K562 (cell line): ENCODE measurements at regions not wholly inside any gene's neighbourhood (a gene's known extent, or its start where the extent isn't known, plus 50 kb on each side); places are given as distances from the start of the nearest gene placed in this dataset.

ENCODE experiments used
- ATAC-seq: fragments of 200-7000 bp; cut with Tn5 transposase; 3 replicates; pipeline ENCODE4 v1.9.1; 2020; ENCODE audit warnings: moderate library complexity
- BruUV-seq: library from RNA; stranded (reverse); fragments of 400-500 nt; replicated peaks from 2 replicates; lab custom pipeline; 2021; lab: Mats Ljungman, UMichigan
- CTCF ChIA-PET: fragments of 300-600 bp; formaldehyde crosslinking; extraction: SDS; loops from one replicate; lab custom pipeline; 2021; ENCODE audit warnings: low intra/inter-chr PET ratio; lab: Yijun Ruan, JAX
- POLR2A ChIA-PET: fragments of 300-600, 350-650 bp; sonication (Branson Sonifier 250); formaldehyde crosslinking; extraction: SDS; loops from one replicate; lab custom pipeline; 2021; ENCODE audit warnings: antibody characterized with exemption, inconsistent platforms; lab: Yijun Ruan, JAX
- DNase-seq, 4 experiments: peaks; one replicate each; pipeline versions ENCODE4 v3.0.0 to v3.0.0-alpha.2; 2011 to 2018; ENCODE audit warnings: low spot score in 3 of 4, mixed read lengths in 3 of 4; ENCODE audit errors: extremely low read depth in 1 of 4
- FAIRE-seq: peaks from 2 replicates; lab custom pipeline; 2011; peaks lifted over from hg19 to GRCh38; lab: Jason Lieb, UNC
- H2AFZ ChIP-seq: 2 replicates; pipeline ENCODE4 v1.6.0; 2011; ENCODE audit warnings: low read depth, low read length, control low read depth, inconsistent platforms
- H3K27ac ChIP-seq: fragments of 200-600 bp; 3 replicates; pipeline ENCODE4 v1.8.0; 2011; ENCODE audit warnings: low read depth, mild to moderate bottlenecking, control low read depth, inconsistent platforms, low read length, moderate library complexity, mixed read lengths; ENCODE audit errors: extremely low read depth
- H3K27me3 ChIP-seq, 2 experiments: fragments of 300-600 bp in 1 of 2; 2 replicates in 1 of 2; 3 replicates in 1 of 2; pipeline versions ENCODE4 v1.6.0 to v1.8.0; 2011; ENCODE audit warnings: inconsistent platforms in 2 of 2, low read length in 2 of 2, mild to moderate bottlenecking in 1 of 2, mixed read lengths in 1 of 2, moderate library complexity in 1 of 2; ENCODE audit not compliant: control insufficient read depth in 2 of 2, insufficient read depth in 2 of 2
- H3K36me3 ChIP-seq: fragments of 300-600 bp; 3 replicates; pipeline ENCODE4 v1.8.0; 2011; ENCODE audit warnings: mild to moderate bottlenecking, low read length, inconsistent platforms; ENCODE audit not compliant: control insufficient read depth, insufficient read depth
- H3K4me1 ChIP-seq, 2 experiments: fragments of 200-600 bp in 1 of 2; replicated peaks in 1 of 2; 2 replicates in 1 of 2; 3 replicates in 1 of 2; pipeline versions ENCODE4 v1.5.1 to v1.8.0; 2011; ENCODE audit warnings: inconsistent platforms in 2 of 2, low read length in 2 of 2, mild to moderate bottlenecking in 1 of 2, mixed read lengths in 1 of 2, moderate library complexity in 1 of 2; ENCODE audit not compliant: control insufficient read depth in 2 of 2, insufficient read depth in 2 of 2
- H3K4me2 ChIP-seq: 2 replicates; pipeline ENCODE4 v1.6.1; 2011; ENCODE audit warnings: low read length, control low read depth, inconsistent platforms, mixed read lengths; ENCODE audit not compliant: insufficient read depth
- H3K4me3 ChIP-seq: fragments of 200-600 bp; sonication (generic), shearing (Covaris generic); 2 replicates; pipeline ENCODE4 v1.5.1; 2016; ENCODE audit warnings: control low read depth, inconsistent platforms
- H3K79me2 ChIP-seq: fragments of 200-600 bp; 3 replicates; pipeline ENCODE4 v1.8.0; 2011; ENCODE audit warnings: low read length, inconsistent platforms; ENCODE audit not compliant: control insufficient read depth, insufficient read depth
- H3K9ac ChIP-seq, 2 experiments: 2 replicates each; pipeline versions ENCODE4 v1.6.0 to v1.6.1; 2011; ENCODE audit warnings: low read depth in 2 of 2, low read length in 2 of 2, control low read depth in 1 of 2, inconsistent platforms in 1 of 2, mild to moderate bottlenecking in 1 of 2, mixed read lengths in 1 of 2; ENCODE audit not compliant: insufficient read depth in 1 of 2
- H3K9me1 ChIP-seq: one replicate; pipeline ENCODE4 v1.6.0; 2011; ENCODE audit warnings: inconsistent platforms, mild to moderate bottlenecking, low read length, moderate library complexity; ENCODE audit not compliant: control insufficient read depth, insufficient read depth
- H3K9me3 ChIP-seq: replicated peaks from 2 replicates; pipeline ENCODE4 v1.5.1; 2011; ENCODE audit warnings: low read depth, low read length, inconsistent platforms; ENCODE audit not compliant: control insufficient read depth, insufficient read depth
- H4K20me1 ChIP-seq: replicated peaks from 2 replicates; pipeline ENCODE4 v1.6.1; 2011; ENCODE audit warnings: low read length, inconsistent platforms, mixed read lengths; ENCODE audit not compliant: control insufficient read depth, insufficient read depth
- BRD4 ChIP-seq: fragments of 200-600 bp; sonication (generic); IDR thresholded peaks from 2 replicates; pipeline ENCODE4 v1.6.1; 2017; ENCODE audit warnings: inconsistent platforms
- CAMTA2 ChIP-seq: fragments of 250-450 bp; sonication (Bioruptor Pico); conservative IDR thresholded peaks from 2 replicates; pipeline ENCODE4 v1.5.1; 2022
- ETV1 ChIP-seq: fragments of 450-650 bp; conservative IDR thresholded peaks from 2 replicates; pipeline ENCODE4 v1.6.1; 2016; ENCODE audit warnings: missing genetic modification characterization, control low read depth, low read depth, missing compliant biosample characterization
- HDAC1 ChIP-seq, 2 experiments: fragments of 450-650 bp; IDR thresholded peaks; 2 replicates each; pipeline ENCODE4 v1.6.1; 2016 to 2017; ENCODE audit warnings: inconsistent platforms in 1 of 2, mild to moderate bottlenecking in 1 of 2, moderate library complexity in 1 of 2
- LEF1 ChIP-seq: fragments of 450-650 bp; IDR thresholded peaks from 2 replicates; pipeline ENCODE4 v1.6.1; 2016; ENCODE audit warnings: mild to moderate bottlenecking
- NBN ChIP-seq: fragments of 450-650 bp; IDR thresholded peaks from 2 replicates; pipeline ENCODE4 v1.6.1; 2016; ENCODE audit warnings: low read depth, mild to moderate bottlenecking
- NEUROD1 ChIP-seq: fragments of 150-350 bp; IDR thresholded peaks from 2 replicates; pipeline ENCODE4 v1.6.1; 2014; ENCODE audit warnings: borderline replicate concordance, low read length, low read depth; ENCODE audit not compliant: partially characterized antibody
- SMAD1 ChIP-seq: fragments of 150-350 bp; IDR thresholded peaks from 2 replicates; pipeline ENCODE4 v1.6.1; 2014; ENCODE audit warnings: low read length, low read depth; ENCODE audit not compliant: partially characterized antibody
- SMARCA5 ChIP-seq: fragments of 450-650 bp; IDR thresholded peaks from 2 replicates; pipeline ENCODE4 v1.6.1; 2016
- YBX1 ChIP-seq: fragments of 450-650 bp; IDR thresholded peaks from 2 replicates; pipeline ENCODE4 v1.7.1; 2016; ENCODE audit warnings: mild to moderate bottlenecking
- ZNF140 ChIP-seq: fragments of 250-450 bp; sonication (Bioruptor Pico); IDR thresholded peaks from 2 replicates; pipeline ENCODE4 v1.8.0; 2021; ENCODE audit warnings: moderate library complexity, mild to moderate bottlenecking, inconsistent platforms
- ZNF282 ChIP-seq: sonication (generic); formaldehyde crosslinking; IDR thresholded peaks from 2 replicates; pipeline ENCODE4 v1.8.1; 2023; ENCODE audit warnings: missing genetic modification reagents
- ZNF707 ChIP-seq: fragments of 250-450 bp; sonication (Bioruptor Pico); conservative IDR thresholded peaks from 2 replicates; pipeline ENCODE4 v1.8.0; 2022; ENCODE audit warnings: inconsistent platforms, mild to moderate bottlenecking, moderate library complexity
- ZNF785 ChIP-seq: fragments of 250-450 bp; sonication (Bioruptor Pico); IDR thresholded peaks from 2 replicates; pipeline ENCODE4 v1.4.0; 2020; ENCODE audit warnings: mild to moderate bottlenecking
- WGBS: fragments of 100-300 bp; shearing (Covaris generic); methylation state at CpG from one replicate; pipeline ENCODE4 v1.1.6; 2016; ENCODE audit warnings: low coverage, mixed read lengths; ENCODE audit not compliant: insufficient coverage; ENCODE audit errors: missing lambda C conversion rate; 5-methylcytosine and 5-hydroxymethylcytosine counted together
- in situ Hi-C: fragments of 300-500 bp; cut with MboI; formaldehyde crosslinking; loops from 4 replicates; pipeline ENCODE4 v1.15.0; 2018; ENCODE audit warnings: inconsistent platforms, mixed read lengths
- intact Hi-C: fragments of 100-400 bp; cut with micrococcal nuclease; formaldehyde crosslinking; loops from 2 replicates; pipeline ENCODE4 v1.14.2; 2022
- TF ChIP-seq, protein P1 (sequence below): fragments of 150-350 bp; conservative IDR thresholded peaks from 2 replicates; pipeline ENCODE4 v1.6.1; 2014; ENCODE audit warnings: low read length
- TF ChIP-seq, protein P2 (sequence below): fragments of 250-450 bp; sonication (Bioruptor Pico); IDR thresholded peaks from 2 replicates; pipeline ENCODE4 v1.8.0; 2021; ENCODE audit warnings: mild to moderate bottlenecking, moderate library complexity
- TF ChIP-seq, protein P3 (sequence below): fragments of 250-450 bp; sonication (Bioruptor Pico); IDR thresholded peaks from 2 replicates; pipeline ENCODE4 v1.8.0; 2021; ENCODE audit warnings: moderate library complexity, mild to moderate bottlenecking, inconsistent platforms
- TF ChIP-seq, protein P4 (sequence below): sonication (generic); formaldehyde crosslinking; IDR thresholded peaks from 2 replicates; pipeline ENCODE4 v1.8.0; 2022; ENCODE audit warnings: missing genetic modification reagents, mild to moderate bottlenecking, borderline replicate concordance

DNA sequence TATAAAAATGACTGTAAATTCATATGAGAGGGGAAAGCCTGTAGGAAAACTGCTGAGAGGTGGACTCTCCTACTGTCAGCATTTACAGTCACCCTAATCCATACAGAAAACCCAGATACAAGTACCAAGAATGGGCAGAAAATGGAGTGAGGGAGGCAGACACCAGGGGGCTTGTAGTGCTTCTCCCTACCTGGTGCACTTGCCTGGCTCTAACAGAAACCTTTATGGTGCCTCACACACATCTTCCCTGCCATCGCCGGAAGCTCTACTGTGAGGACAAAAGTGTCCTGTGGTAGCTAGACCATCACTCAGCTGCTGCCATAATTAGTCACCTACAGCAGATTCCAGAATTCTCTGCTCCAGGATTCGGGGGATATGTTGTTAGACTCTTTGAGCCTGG, 441.3 kb downstream of the TFAP2B start (continued):
- TF ChIP-seq, protein P1, sequence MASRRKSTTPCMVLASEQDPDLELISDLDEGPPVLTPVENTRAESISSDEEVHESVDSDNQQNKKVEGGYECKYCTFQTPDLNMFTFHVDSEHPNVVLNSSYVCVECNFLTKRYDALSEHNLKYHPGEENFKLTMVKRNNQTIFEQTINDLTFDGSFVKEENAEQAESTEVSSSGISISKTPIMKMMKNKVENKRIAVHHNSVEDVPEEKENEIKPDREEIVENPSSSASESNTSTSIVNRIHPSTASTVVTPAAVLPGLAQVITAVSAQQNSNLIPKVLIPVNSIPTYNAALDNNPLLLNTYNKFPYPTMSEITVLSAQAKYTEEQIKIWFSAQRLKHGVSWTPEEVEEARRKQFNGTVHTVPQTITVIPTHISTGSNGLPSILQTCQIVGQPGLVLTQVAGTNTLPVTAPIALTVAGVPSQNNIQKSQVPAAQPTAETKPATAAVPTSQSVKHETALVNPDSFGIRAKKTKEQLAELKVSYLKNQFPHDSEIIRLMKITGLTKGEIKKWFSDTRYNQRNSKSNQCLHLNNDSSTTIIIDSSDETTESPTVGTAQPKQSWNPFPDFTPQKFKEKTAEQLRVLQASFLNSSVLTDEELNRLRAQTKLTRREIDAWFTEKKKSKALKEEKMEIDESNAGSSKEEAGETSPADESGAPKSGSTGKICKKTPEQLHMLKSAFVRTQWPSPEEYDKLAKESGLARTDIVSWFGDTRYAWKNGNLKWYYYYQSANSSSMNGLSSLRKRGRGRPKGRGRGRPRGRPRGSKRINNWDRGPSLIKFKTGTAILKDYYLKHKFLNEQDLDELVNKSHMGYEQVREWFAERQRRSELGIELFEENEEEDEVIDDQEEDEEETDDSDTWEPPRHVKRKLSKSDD = no peak

DNA sequence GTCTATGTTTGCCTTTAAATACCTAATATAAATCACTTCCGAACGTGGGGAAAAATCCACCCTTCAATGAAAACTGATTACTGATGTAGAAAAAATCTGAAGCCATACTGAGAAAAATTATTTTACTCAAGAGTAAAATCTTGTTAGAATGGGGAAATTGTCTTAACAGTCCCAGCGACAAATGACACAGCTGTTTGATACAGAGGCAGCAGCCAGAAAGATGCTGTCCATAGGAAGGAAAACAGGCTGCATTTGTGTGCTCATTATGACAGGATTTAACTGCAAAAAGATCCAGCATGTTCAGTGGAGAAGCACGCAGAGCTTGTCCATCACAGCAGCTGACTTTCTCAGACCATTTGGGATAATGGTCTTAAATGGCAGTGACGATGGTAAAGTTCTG, 443.0 kb downstream of the TFAP2B start:
- CTCF ChIA-PET = no interaction called here
- Histone ChIP-seq H4K20me1 (no peaks in the 10 kb centered on the region), H3K27me3 (no peaks in the 10 kb centered on the region), H3K4me2 (no peak overlapping the region), H3K9ac (no peak overlapping the region), H3K4me3 (no peak overlapping the region), H3K4me1 (no peaks in the 10 kb centered on the region), H2AFZ (no peak overlapping the region), H3K36me3 (no peaks in the 10 kb centered on the region), H3K79me2 (no peaks in the 10 kb centered on the region), H3K9me1 (no peaks in the 10 kb centered on the region), H3K9me3 (no peaks in the 10 kb centered on the region), H3K27ac (no peak overlapping the region)
- DNase-seq (no peak), FAIRE-seq (no peak), ATAC-seq (no peak)
- POLR2A ChIA-PET = no interaction called here
- BruUV-seq = no TSS peak
- in situ Hi-C loops = no loop called here
- 6% methylated on average over 5 of the region's 5 CpGs for WGBS
- intact Hi-C loops = no loop called here
- TF ChIP-seq, protein P2, sequence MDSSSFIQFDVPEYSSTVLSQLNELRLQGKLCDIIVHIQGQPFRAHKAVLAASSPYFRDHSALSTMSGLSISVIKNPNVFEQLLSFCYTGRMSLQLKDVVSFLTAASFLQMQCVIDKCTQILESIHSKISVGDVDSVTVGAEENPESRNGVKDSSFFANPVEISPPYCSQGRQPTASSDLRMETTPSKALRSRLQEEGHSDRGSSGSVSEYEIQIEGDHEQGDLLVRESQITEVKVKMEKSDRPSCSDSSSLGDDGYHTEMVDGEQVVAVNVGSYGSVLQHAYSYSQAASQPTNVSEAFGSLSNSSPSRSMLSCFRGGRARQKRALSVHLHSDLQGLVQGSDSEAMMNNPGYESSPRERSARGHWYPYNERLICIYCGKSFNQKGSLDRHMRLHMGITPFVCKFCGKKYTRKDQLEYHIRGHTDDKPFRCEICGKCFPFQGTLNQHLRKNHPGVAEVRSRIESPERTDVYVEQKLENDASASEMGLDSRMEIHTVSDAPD (CRISPR knock-in tag) = no peak
- TF ChIP-seq SMAD1 (no peak), ZNF707 (CRISPR knock-in tag) (no peak), CAMTA2 (CRISPR knock-in tag) (no peak), ZNF785 (CRISPR knock-in tag) (no peak), HDAC1 (IDR thresholded peaks at IDR 0.05) (no peak), NEUROD1 (no peak), ZNF140 (CRISPR knock-in tag) (no peak), LEF1 (no peak), BRD4 (no peak), YBX1 (no peak), ETV1 (tag) (no peak), NBN (no peak), ZNF282 (CRISPR knock-in tag) (no peak), SMARCA5 (no peak)
- TF ChIP-seq, protein P3, sequence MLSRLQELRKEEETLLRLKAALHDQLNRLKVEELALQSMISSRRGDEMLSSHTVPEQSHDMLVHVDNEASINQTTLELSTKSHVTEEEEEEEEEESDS (CRISPR knock-in tag) = no peak
- TF ChIP-seq, protein P4, sequence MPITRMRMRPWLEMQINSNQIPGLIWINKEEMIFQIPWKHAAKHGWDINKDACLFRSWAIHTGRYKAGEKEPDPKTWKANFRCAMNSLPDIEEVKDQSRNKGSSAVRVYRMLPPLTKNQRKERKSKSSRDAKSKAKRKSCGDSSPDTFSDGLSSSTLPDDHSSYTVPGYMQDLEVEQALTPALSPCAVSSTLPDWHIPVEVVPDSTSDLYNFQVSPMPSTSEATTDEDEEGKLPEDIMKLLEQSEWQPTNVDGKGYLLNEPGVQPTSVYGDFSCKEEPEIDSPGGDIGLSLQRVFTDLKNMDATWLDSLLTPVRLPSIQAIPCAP = no peak
